Nephron progenitor cell (in vitro differentiated cells): ENCODE measurements at regions not wholly inside any gene's neighbourhood (a gene's known extent, or its start where the extent isn't known, plus 50 kb on each side); places are given as distances from the start of the nearest gene placed in this dataset.
A peak's percentile ranks its signal among the peaks of the same experiment; 100 is the strongest.

ENCODE experiments used
- DNase-seq: peaks from one replicate; pipeline ENCODE4 v3.0.0; 2021
- H3K27ac Mint-ChIP-seq: 2 replicates; pipeline ENCODE4 v1.8.0; 2021; ENCODE audit warnings: mild to moderate bottlenecking, moderate library complexity, mixed read lengths
- H3K27me3 Mint-ChIP-seq: 2 replicates; pipeline ENCODE4 v1.8.0; 2021; ENCODE audit warnings: mild to moderate bottlenecking, low read depth, mixed read lengths; ENCODE audit not compliant: poor library complexity
- H3K36me3 Mint-ChIP-seq: 2 replicates; pipeline ENCODE4 v1.8.0; 2021; ENCODE audit warnings: low read depth, mixed read lengths
- H3K4me1 Mint-ChIP-seq: 2 replicates; pipeline ENCODE4 v1.8.0; 2021; ENCODE audit warnings: mixed read lengths
- H3K4me3 Mint-ChIP-seq: 2 replicates; pipeline ENCODE4 v1.8.0; 2021; ENCODE audit warnings: mild to moderate bottlenecking, moderate library complexity, mixed read lengths
- H3K9me3 Mint-ChIP-seq: 2 replicates; pipeline ENCODE4 v1.8.0; 2021; ENCODE audit warnings: mild to moderate bottlenecking, moderate library complexity, mixed read lengths
- TF ChIP-seq, protein P1 (sequence below): fragments of 200-600 bp; sonication (generic); IDR thresholded peaks from 2 replicates; pipeline ENCODE4 v1.5.0; 2021; ENCODE audit warnings: antibody characterized with exemption

DNA sequence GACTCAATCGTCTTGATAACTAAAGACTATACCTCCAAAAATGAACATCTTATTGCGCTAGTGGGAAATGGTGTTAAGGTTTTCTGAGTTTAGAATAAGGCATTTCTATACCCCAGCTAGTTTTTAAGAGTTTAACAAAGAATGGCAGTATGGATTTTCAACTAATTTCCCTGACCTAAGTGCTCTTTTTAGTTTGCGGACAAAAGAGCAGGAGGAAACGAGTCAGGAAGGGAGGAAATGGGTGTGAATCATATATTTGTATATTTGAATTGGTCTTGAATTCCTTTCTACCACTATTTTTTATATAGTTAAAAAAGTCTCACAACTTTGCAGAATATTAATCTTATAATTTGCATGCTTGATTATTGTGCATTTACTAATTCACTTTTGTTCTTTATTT lies 516.3 kb upstream of the ZNF608 start:
- TF ChIP-seq, protein P1, sequence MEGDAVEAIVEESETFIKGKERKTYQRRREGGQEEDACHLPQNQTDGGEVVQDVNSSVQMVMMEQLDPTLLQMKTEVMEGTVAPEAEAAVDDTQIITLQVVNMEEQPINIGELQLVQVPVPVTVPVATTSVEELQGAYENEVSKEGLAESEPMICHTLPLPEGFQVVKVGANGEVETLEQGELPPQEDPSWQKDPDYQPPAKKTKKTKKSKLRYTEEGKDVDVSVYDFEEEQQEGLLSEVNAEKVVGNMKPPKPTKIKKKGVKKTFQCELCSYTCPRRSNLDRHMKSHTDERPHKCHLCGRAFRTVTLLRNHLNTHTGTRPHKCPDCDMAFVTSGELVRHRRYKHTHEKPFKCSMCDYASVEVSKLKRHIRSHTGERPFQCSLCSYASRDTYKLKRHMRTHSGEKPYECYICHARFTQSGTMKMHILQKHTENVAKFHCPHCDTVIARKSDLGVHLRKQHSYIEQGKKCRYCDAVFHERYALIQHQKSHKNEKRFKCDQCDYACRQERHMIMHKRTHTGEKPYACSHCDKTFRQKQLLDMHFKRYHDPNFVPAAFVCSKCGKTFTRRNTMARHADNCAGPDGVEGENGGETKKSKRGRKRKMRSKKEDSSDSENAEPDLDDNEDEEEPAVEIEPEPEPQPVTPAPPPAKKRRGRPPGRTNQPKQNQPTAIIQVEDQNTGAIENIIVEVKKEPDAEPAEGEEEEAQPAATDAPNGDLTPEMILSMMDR, result no peak

GRCh38 chr5:125263356-125263755 lies 516.9 kb upstream of the ZNF608 start:
- Mint-ChIP-seq H3K9me3 (peaks cover 18% of the 10 kb centered on the region), H3K4me1 (peaks cover 5% of the 10 kb centered on the region), H3K4me3 (no peak overlapping the region), H3K36me3 (peaks cover 5% of the 10 kb centered on the region), H3K27me3 (no peaks in the 10 kb centered on the region), H3K27ac (no peak overlapping the region)
- TF ChIP-seq, protein P1, result no peak
- DNase-seq, result no peak

More for the DNA sequence above, 516.3 kb upstream of the ZNF608 start:
- Mint-ChIP-seq H3K4me3 (no peak overlapping the region), H3K9me3 (peaks cover 18% of the 10 kb centered on the region), H3K27ac (no peak overlapping the region), H3K4me1 (peaks cover 10% of the 10 kb centered on the region), H3K36me3 (peaks cover 5% of the 10 kb centered on the region), H3K27me3 (no peaks in the 10 kb centered on the region)
- DNase-seq, result no peak

GRCh38 chr5:125266106-125266505 lies 519.7 kb upstream of the ZNF608 start:
- no peak for DNase-seq
- no peaks in the 10 kb centered on the region for H3K27me3 Mint-ChIP-seq
- H3K27ac Mint-ChIP-seq, result no peak overlapping the region
- no peak overlapping the region for H3K4me3 Mint-ChIP-seq
- peaks cover 16% of the 10 kb centered on the region for H3K4me1 Mint-ChIP-seq
- H3K9me3 Mint-ChIP-seq, result peaks cover 6% of the 10 kb centered on the region
- TF ChIP-seq, protein P1, result no peak
- no peaks in the 10 kb centered on the region for H3K36me3 Mint-ChIP-seq

GRCh38 chr5:125267636-125268248 lies 521.3 kb upstream of the ZNF608 start:
- Mint-ChIP-seq H3K9me3 (peaks cover 3% of the 10 kb centered on the region), H3K36me3 (no peaks in the 10 kb centered on the region), H3K27ac (no peak overlapping the region), H3K4me1 (peaks cover 32% of the 10 kb centered on the region), H3K4me3 (no peak overlapping the region), H3K27me3 (no peaks in the 10 kb centered on the region)
- DNase-seq, result no peak
- TF ChIP-seq, protein P1, result no peak

- Mint-ChIP-seq H3K9me3 (peaks cover 3% of the 10 kb centered on the region), H3K27ac (peak overlapping the region; percentile 63), H3K36me3 (no peaks in the 10 kb centered on the region), H3K27me3 (no peaks in the 10 kb centered on the region), H3K4me3 (no peak overlapping the region), H3K4me1 (peaks cover 54% of the 10 kb centered on the region)
- no peak for DNase-seq
- TF ChIP-seq, protein P1, result no peak
These were observed 523.5 kb upstream of the ZNF608 start for GRCh38 chr5:125269926-125270325.

DNA sequence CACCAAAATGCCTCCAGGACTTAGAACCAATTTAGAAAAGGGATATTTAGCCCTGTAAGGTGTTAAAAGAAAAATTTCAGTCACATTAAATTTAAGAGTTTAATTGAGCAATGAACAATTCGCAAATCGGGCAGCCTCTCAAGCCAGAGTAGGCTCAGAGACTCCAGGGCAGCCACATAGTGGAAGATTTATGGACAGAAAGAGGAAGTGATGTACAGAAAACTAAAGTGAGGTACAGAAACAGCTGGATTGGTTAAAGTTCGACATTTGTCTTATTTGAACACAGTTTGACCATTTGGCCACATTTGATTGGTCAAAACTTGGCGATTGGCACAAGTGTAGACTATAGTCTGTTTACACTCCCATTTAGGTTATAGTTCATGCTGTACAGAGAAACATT lies 525.9 kb upstream of the ZNF608 start:
- Mint-ChIP-seq H3K4me3 (no peak overlapping the region), H3K27ac (peak overlapping the region; percentile 5), H3K36me3 (no peaks in the 10 kb centered on the region), H3K4me1 (peaks cover 78% of the 10 kb centered on the region), H3K9me3 (peaks cover 3% of the 10 kb centered on the region), H3K27me3 (no peaks in the 10 kb centered on the region)
- TF ChIP-seq, protein P1, result no peak
- no peak for DNase-seq
